Suppressor macrophage treated with lipopolysaccharide for 4 hours (primary cell): ENCODE measurements at regions not wholly inside any gene's neighbourhood (a gene's known extent, or its start where the extent isn't known, plus 50 kb on each side); places are given as distances from the start of the nearest gene placed in this dataset.
A peak's percentile ranks its signal among the peaks of the same experiment; 100 is the strongest.

Experiments used
- DNase-seq: peaks from one replicate; pipeline ENCODE4 v3.0.0-alpha.2; 2020

GRCh38 chr14:26932606-26933005 lies 334.8 kb upstream of the NOVA1 start:
- DNase-seq: no peak

GRCh38 chr14:26933431-26933830 lies 335.6 kb upstream of the NOVA1 start:
- no peak for DNase-seq

GRCh38 chr14:26934151-26934550 lies 336.3 kb upstream of the NOVA1 start:
- no peak for DNase-seq

- no peak for DNase-seq
These were observed 337.9 kb upstream of the NOVA1 start for GRCh38 chr14:26935733-26936132.

GRCh38 chr14:26938054-26938453 lies 340.2 kb upstream of the NOVA1 start:
- no peak for DNase-seq

- no peak for DNase-seq
These were observed 341.9 kb upstream of the NOVA1 start for GRCh38 chr14:26939755-26940154.

GRCh38 chr14:26941521-26941920 lies 343.7 kb upstream of the NOVA1 start:
- DNase-seq: no peak

GRCh38 chr14:26947265-26947664 lies 349.4 kb upstream of the NOVA1 start:
- DNase-seq: no peak

GRCh38 chr14:26959437-26959836 lies 361.6 kb upstream of the NOVA1 start:
- DNase-seq: no peak

GRCh38 chr14:26959972-26960660 lies 362.3 kb upstream of the NOVA1 start:
- no peak for DNase-seq

GRCh38 chr14:26963711-26964110 lies 365.9 kb upstream of the NOVA1 start:
- no peak for DNase-seq

- no peak for DNase-seq
These were observed 367.7 kb upstream of the NOVA1 start for GRCh38 chr14:26965490-26965889.

- DNase-seq: no peak
These were observed 369.1 kb upstream of the NOVA1 start for GRCh38 chr14:26966908-26967307.

- no peak for DNase-seq
These were observed 377.1 kb upstream of the NOVA1 start for GRCh38 chr14:26974965-26975364.

- no peak for DNase-seq
These were observed 384.2 kb upstream of the NOVA1 start for GRCh38 chr14:26982071-26982470.

- peak; percentile 58 for DNase-seq
These were observed 386.7 kb upstream of the NOVA1 start for GRCh38 chr14:26984311-26985177.

GRCh38 chr14:26987744-26988363 lies 390.0 kb upstream of the NOVA1 start:
- DNase-seq: no peak

- no peak for DNase-seq
These were observed 393.1 kb upstream of the NOVA1 start for GRCh38 chr14:26990946-26991345.

- DNase-seq: no peak
These were observed 394.7 kb upstream of the NOVA1 start for GRCh38 chr14:26992403-26993115.

- DNase-seq: no peak
These were observed 395.7 kb upstream of the NOVA1 start for GRCh38 chr14:26993556-26993955.

GRCh38 chr14:26995301-26995700 lies 397.5 kb upstream of the NOVA1 start:
- no peak for DNase-seq

GRCh38 chr14:26996246-26996645 lies 398.4 kb upstream of the NOVA1 start:
- no peak for DNase-seq

GRCh38 chr14:27002179-27002578 lies 404.3 kb upstream of the NOVA1 start:
- no peak for DNase-seq
